ENCODE measurements at regions not wholly inside any gene's neighbourhood (a gene's known extent, or its start where the extent isn't known, plus 50 kb on each side); places are given as distances from the start of the nearest gene placed in this dataset.

DNA sequence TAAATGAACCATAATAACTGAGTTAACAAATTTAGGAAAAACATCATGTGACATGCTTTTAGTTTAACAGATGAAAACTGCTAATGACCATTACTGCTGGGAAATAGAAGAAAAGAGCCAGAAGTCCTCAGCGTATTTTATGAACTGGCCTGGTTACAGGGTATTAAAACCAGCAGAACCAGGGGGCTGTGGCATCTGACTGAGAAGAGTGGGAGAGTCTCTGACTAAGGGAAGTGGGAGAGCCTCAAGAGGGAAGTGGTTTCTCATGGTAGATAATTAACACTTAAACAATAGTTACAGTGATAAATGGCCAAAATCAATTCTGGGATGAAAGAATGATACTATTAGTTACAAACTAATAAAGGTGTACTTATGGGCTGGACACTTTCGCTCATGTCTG is 79.8 kb downstream of the RBMY1D start:
- no TSS peak for BruUV-seq (replicated peaks)
- Histone ChIP-seq H3K79me2 (ENCODE audit: insufficient read depth, low read depth, low read length) (no peaks in the 10 kb centered on the region), H3K4me1 (ENCODE audit: insufficient read depth, low read length, poor library complexity, severe bottlenecking) (no peaks in the 10 kb centered on the region), H4K20me1 (ENCODE audit: insufficient read depth, low read length) (no peaks in the 10 kb centered on the region), H3K9me3 (ENCODE audit: low read length) (no peaks in the 10 kb centered on the region), H3K27ac (ENCODE audit: low read depth, low read length, poor library complexity, severe bottlenecking) (no peak overlapping the region), H3K4me2 (ENCODE audit: low read length) (no peak overlapping the region), H2AFZ (ENCODE audit: low read length) (no peak overlapping the region), H3K9me2 (ENCODE audit: insufficient read depth, low read length) (no peaks in the 10 kb centered on the region), H3K36me3 (ENCODE audit: insufficient read depth, low read length) (no peaks in the 10 kb centered on the region), H3K4me3 (ENCODE audit: low read depth, low read length, poor library complexity, severe bottlenecking) (no peak overlapping the region)
- POLR2A ChIA-PET, result no interaction called here
- CTCF ChIA-PET (ENCODE audit: unreplicated experiment), result no interaction called here
- DNase-seq (ENCODE audit: low spot score), result no peak
- intact Hi-C loops (cut with micrococcal nuclease; ENCODE audit: unreplicated experiment), result no loop called here
- no peak for TF ChIP-seq EZH2phosphoT487 (IDR thresholded peaks at IDR 0.05; ENCODE audit: borderline replicate concordance, low read depth, low read length)
- no peak for TF ChIP-seq CTCF (conservative IDR thresholded peaks at IDR 0.05; ENCODE audit: low read length)

DNA sequence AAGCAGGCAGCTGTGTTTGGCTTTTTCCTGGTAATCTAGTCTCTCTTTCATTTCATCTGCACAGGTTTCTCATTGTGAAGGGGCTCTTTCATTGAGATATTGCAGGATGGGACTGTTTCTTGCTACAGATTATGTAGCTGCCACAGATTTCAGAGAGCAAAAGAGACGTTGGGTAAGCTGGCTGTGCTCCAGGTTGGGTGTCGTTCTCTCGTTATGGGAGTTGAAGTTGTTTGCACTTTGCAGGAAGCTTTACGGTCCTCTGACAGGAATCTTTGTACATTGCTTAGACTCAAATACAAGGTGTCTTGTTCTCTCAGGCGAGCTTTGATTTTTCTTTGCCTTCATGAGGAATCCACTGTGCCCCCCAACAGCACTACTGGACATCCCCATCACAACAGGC is 72.4 kb downstream of the RBMY1D start:
- intact Hi-C loops (cut with micrococcal nuclease; ENCODE audit: unreplicated experiment), result no loop called here
- TF ChIP-seq CTCF (conservative IDR thresholded peaks at IDR 0.05; ENCODE audit: low read length) (no peak), EZH2phosphoT487 (IDR thresholded peaks at IDR 0.05; ENCODE audit: borderline replicate concordance, low read depth, low read length) (no peak)
- Histone ChIP-seq H3K4me1 (ENCODE audit: insufficient read depth, low read length, poor library complexity, severe bottlenecking) (no peaks in the 10 kb centered on the region), H3K27ac (ENCODE audit: low read depth, low read length, poor library complexity, severe bottlenecking) (no peak overlapping the region), H3K79me2 (ENCODE audit: insufficient read depth, low read depth, low read length) (no peaks in the 10 kb centered on the region), H3K9me3 (ENCODE audit: low read length) (no peaks in the 10 kb centered on the region), H3K4me2 (ENCODE audit: low read length) (no peak overlapping the region), H2AFZ (ENCODE audit: low read length) (no peak overlapping the region), H3K9me2 (ENCODE audit: insufficient read depth, low read length) (no peaks in the 10 kb centered on the region), H4K20me1 (ENCODE audit: insufficient read depth, low read length) (no peaks in the 10 kb centered on the region), H3K4me3 (ENCODE audit: low read depth, low read length, poor library complexity, severe bottlenecking) (no peak overlapping the region), H3K36me3 (ENCODE audit: insufficient read depth, low read length) (no peaks in the 10 kb centered on the region)
- CTCF ChIA-PET (ENCODE audit: unreplicated experiment), result no interaction called here
- BruUV-seq (replicated peaks), result no TSS peak
- POLR2A ChIA-PET, result no interaction called here
- no peak for DNase-seq (ENCODE audit: low spot score)

DNA sequence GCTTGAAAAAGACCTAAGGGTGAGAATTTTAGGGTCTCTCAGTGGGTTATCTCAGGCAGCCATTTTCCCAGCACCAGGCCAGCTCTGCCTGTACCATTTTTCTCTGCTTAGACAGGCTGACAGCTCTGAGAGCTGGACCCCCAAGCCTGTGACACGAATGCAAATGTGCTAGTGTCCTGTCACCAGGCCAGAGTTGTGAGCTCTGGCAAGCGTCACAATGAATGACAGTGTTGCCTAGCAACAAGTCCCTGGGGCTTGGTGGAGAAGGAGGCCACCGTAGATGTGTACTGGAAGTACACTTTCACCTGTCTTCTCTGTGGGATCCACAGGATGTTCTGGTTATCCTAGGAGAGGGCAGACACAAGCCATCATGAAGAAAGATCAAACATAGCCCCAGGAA is 66.7 kb downstream of the RBMY1D start:
- Histone ChIP-seq H4K20me1 (ENCODE audit: insufficient read depth, low read length) (no peaks in the 10 kb centered on the region), H3K4me1 (ENCODE audit: insufficient read depth, low read length, poor library complexity, severe bottlenecking) (no peaks in the 10 kb centered on the region), H3K4me3 (ENCODE audit: low read depth, low read length, poor library complexity, severe bottlenecking) (no peak overlapping the region), H3K36me3 (ENCODE audit: insufficient read depth, low read length) (no peaks in the 10 kb centered on the region), H3K4me2 (ENCODE audit: low read length) (no peak overlapping the region), H3K9me2 (ENCODE audit: insufficient read depth, low read length) (no peaks in the 10 kb centered on the region), H2AFZ (ENCODE audit: low read length) (no peak overlapping the region), H3K79me2 (ENCODE audit: insufficient read depth, low read depth, low read length) (no peaks in the 10 kb centered on the region), H3K27ac (ENCODE audit: low read depth, low read length, poor library complexity, severe bottlenecking) (no peak overlapping the region), H3K9me3 (ENCODE audit: low read length) (no peaks in the 10 kb centered on the region)
- no TSS peak for BruUV-seq (replicated peaks)
- intact Hi-C loops (cut with micrococcal nuclease; ENCODE audit: unreplicated experiment), result no loop called here
- TF ChIP-seq EZH2phosphoT487 (IDR thresholded peaks at IDR 0.05; ENCODE audit: borderline replicate concordance, low read depth, low read length) (no peak), CTCF (conservative IDR thresholded peaks at IDR 0.05; ENCODE audit: low read length) (no peak)
- ChIA-PET POLR2A (no interaction called here), CTCF (ENCODE audit: unreplicated experiment) (no interaction called here)
- DNase-seq (ENCODE audit: low spot score), result no peak
